ENCODE measurements at regions not wholly inside any gene's neighbourhood (a gene's known extent, or its start where the extent isn't known, plus 50 kb on each side); places are given as distances from the start of the nearest gene placed in this dataset.

DNA sequence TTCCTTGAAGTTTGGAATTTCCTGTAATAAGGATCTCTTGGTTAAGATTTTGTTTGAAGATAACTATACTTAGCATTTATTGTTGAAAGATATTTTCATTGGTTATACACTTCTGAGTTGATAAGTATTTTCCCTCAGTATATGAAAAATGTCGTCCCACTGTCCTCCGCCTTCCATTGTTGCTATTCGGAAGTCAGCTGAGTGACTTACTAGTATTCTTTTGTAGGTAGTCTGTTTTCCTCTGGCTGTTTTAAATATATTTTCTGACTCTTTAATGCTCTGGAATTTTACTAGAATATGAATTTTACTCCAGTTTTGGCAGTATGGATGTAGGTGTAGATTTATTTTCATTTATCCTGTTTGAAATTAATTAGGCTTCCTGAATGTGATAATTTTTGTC is 498.7 kb upstream of the NFIA start:
- ATAC-seq (no peak), DNase-seq (no peak)
- no peak overlapping the region for H3K4me3 Mint-ChIP-seq
- Histone ChIP-seq H3K36me3 (ENCODE audit: control insufficient read depth, insufficient read depth, low read length) (no peaks in the 10 kb centered on the region), H3K4me1 (ENCODE audit: control insufficient read depth, insufficient read depth, low read length) (no peaks in the 10 kb centered on the region), H3K9me3 (ENCODE audit: control insufficient read depth, insufficient read depth, low read length) (no peaks in the 10 kb centered on the region), H3K4me3 (ENCODE audit: low read length) (no peak overlapping the region), H3K27ac (ENCODE audit: low read length) (no peak overlapping the region), H3K27me3 (ENCODE audit: control insufficient read depth, insufficient read depth, low read length) (no peaks in the 10 kb centered on the region)
- no peaks in the 10 kb centered on the region for H3K4me1 Mint-ChIP-seq
- H3K9me3 Mint-ChIP-seq, result peaks cover 7 to 13% of the 10 kb centered on the region in 2 donors
- intact Hi-C loops (cut with micrococcal nuclease), result no loop called here
- no peaks in the 10 kb centered on the region for H3K27me3 Mint-ChIP-seq (ENCODE audit: low read depth in 2 of 2)
- H3K36me3 Mint-ChIP-seq, result peaks cover 7% of the 10 kb centered on the region
- TF ChIP-seq, protein P1, sequence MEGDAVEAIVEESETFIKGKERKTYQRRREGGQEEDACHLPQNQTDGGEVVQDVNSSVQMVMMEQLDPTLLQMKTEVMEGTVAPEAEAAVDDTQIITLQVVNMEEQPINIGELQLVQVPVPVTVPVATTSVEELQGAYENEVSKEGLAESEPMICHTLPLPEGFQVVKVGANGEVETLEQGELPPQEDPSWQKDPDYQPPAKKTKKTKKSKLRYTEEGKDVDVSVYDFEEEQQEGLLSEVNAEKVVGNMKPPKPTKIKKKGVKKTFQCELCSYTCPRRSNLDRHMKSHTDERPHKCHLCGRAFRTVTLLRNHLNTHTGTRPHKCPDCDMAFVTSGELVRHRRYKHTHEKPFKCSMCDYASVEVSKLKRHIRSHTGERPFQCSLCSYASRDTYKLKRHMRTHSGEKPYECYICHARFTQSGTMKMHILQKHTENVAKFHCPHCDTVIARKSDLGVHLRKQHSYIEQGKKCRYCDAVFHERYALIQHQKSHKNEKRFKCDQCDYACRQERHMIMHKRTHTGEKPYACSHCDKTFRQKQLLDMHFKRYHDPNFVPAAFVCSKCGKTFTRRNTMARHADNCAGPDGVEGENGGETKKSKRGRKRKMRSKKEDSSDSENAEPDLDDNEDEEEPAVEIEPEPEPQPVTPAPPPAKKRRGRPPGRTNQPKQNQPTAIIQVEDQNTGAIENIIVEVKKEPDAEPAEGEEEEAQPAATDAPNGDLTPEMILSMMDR (IDR thresholded peaks at IDR 0.05), result no peak
- WGBS (ENCODE audit: insufficient coverage), result 100% methylated on average over 3 of the region's 3 CpGs
- no peak overlapping the region for H3K27ac Mint-ChIP-seq

DNA sequence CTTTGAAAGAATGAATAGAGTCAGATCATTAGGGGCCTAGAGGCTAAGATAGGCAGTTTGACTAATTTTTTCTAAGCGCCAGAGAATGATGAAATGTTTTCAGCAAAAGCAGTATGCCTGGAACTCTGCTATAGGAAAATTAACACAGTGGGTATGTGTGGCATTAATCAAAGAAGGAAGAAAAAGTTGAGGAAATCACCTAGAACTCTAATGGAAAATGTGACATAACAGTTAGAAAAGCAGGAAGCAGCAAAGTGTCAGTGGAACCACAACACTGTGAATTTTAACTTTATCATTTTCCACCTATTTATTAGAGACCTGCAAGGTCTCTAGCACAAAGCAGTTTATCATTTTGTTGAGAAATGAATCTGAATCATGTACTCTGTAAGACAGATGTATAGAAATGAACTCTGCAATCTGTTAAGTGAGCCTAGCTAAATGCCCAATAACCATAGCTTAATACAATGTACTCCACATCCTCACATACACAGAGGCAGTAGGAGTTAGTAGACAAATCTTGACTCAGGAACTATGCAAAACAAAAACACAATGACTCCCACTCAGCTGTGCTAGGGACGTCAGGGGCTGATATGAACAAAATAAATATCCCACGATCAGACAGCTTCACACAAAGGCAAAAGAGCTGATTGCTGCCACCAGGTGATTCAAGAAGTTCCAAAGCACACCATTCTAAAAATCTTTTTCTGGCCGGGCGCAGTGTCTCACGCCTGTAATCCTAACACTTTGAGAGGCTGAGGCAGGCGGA is 500.7 kb upstream of the NFIA start:
- Histone ChIP-seq H3K36me3 (ENCODE audit: control insufficient read depth, insufficient read depth, low read length) (no peaks in the 10 kb centered on the region), H3K4me3 (ENCODE audit: low read length) (no peak overlapping the region), H3K4me1 (ENCODE audit: control insufficient read depth, insufficient read depth, low read length) (no peaks in the 10 kb centered on the region), H3K27me3 (ENCODE audit: control insufficient read depth, insufficient read depth, low read length) (no peaks in the 10 kb centered on the region), H3K27ac (ENCODE audit: low read length) (no peak overlapping the region), H3K9me3 (ENCODE audit: control insufficient read depth, insufficient read depth, low read length) (no peaks in the 10 kb centered on the region)
- TF ChIP-seq, protein P1 (IDR thresholded peaks at IDR 0.05), result no peak
- Mint-ChIP-seq H3K4me3 (no peak overlapping the region), H3K36me3 (peaks cover 7% of the 10 kb centered on the region), H3K27me3 (ENCODE audit: low read depth in 2 of 2) (no peaks in the 10 kb centered on the region), H3K27ac (no peak overlapping the region), H3K9me3 (peaks cover 7 to 13% of the 10 kb centered on the region in 2 donors), H3K4me1 (no peaks in the 10 kb centered on the region)
- no peak for DNase-seq
- whole genome bisulfite sequencing (ENCODE audit: insufficient coverage), result 89% methylated on average over 7 of the region's 7 CpGs
- intact Hi-C loops (cut with micrococcal nuclease), result no loop called here
- no peak for ATAC-seq

DNA sequence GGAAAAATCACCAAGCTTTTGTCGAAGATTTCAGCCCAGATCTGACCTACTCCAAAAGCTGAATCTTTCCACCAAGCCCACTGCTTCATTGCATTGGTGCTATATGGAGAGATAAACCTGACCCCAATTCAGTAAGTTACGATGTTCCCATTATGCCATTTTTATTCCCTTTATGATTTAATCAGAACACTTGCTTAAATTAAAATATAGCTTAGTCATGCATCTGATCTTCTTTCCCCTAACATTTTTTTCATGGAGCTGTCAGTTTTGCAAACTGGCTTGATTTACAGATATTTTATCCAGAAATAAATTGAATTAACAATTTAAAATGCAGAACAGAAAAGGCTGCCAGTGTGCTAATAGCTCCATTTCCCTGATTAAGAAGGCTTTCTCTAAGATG is 503.5 kb upstream of the C1orf87 start:
- Histone ChIP-seq H3K4me1 (ENCODE audit: control insufficient read depth, insufficient read depth, low read length) (no peaks in the 10 kb centered on the region), H3K4me3 (ENCODE audit: low read length) (no peak overlapping the region), H3K9me3 (ENCODE audit: control insufficient read depth, insufficient read depth, low read length) (no peaks in the 10 kb centered on the region), H3K36me3 (ENCODE audit: control insufficient read depth, insufficient read depth, low read length) (no peaks in the 10 kb centered on the region), H3K27me3 (ENCODE audit: control insufficient read depth, insufficient read depth, low read length) (no peaks in the 10 kb centered on the region), H3K27ac (ENCODE audit: low read length) (no peak overlapping the region)
- DNase-seq (no peak), ATAC-seq (no peak)
- Mint-ChIP-seq H3K9me3 (peaks cover 0 to 5% of the 10 kb centered on the region in 2 donors), H3K4me1 (no peaks in the 10 kb centered on the region), H3K36me3 (no peaks in the 10 kb centered on the region), H3K4me3 (no peak overlapping the region), H3K27me3 (ENCODE audit: low read depth in 2 of 2) (no peaks in the 10 kb centered on the region), H3K27ac (no peak overlapping the region)
- intact Hi-C loops (cut with micrococcal nuclease), result no loop called here
- whole genome bisulfite sequencing (ENCODE audit: insufficient coverage), result 91% methylated on average over 2 of the region's 2 CpGs
- TF ChIP-seq, protein P1 (IDR thresholded peaks at IDR 0.05), result no peak
